GM12878 (cell line): ENCODE measurements at regions not wholly inside any gene's neighbourhood (a gene's known extent, or its start where the extent isn't known, plus 50 kb on each side); places are given as distances from the start of the nearest gene placed in this dataset.
A peak's percentile ranks its signal among the peaks of the same experiment; 100 is the strongest.

Experiments used
- ATAC-seq: fragments of 200-7000 bp; cut with Tn5 transposase; 3 replicates; pipeline ENCODE4 v1.9.1; 2020; ENCODE audit warnings: mild to moderate bottlenecking, moderate library complexity
- BruUV-seq: library from RNA; stranded (reverse); fragments of 400-500 nt; replicated peaks from 2 replicates; lab custom pipeline; 2021; lab: Mats Ljungman, UMichigan
- CTCF ChIA-PET: fragments of 300-600 bp; sonication (Branson Sonifier 250); formaldehyde crosslinking; extraction: SDS; loops from one replicate; lab custom pipeline; 2021; ENCODE audit warnings: inconsistent platforms; lab: Yijun Ruan, JAX
- POLR2A ChIA-PET: fragments of 350-600 bp; formaldehyde crosslinking; extraction: SDS; loops from one replicate; lab custom pipeline; 2021; ENCODE audit warnings: inconsistent platforms; lab: Charles Lee
- RAD21 ChIA-PET: fragments of 300-600 bp; sonication (Branson Sonifier 250); formaldehyde crosslinking; loops from one replicate; lab custom pipeline; 2023; ENCODE audit warnings: antibody characterized with exemption; ENCODE audit not compliant: unreplicated experiment; lab: Charles Lee
- SMC1A ChIA-PET: fragments of 300-600 bp; sonication (Branson Sonifier 250); formaldehyde crosslinking; loops from one replicate; lab custom pipeline; 2023; ENCODE audit not compliant: unreplicated experiment, uncharacterized antibody; lab: Charles Lee
- DNase-seq: peaks from one replicate; pipeline ENCODE4 v3.0.0-alpha.2; 2011; ENCODE audit warnings: low read depth, low spot score
- FAIRE-seq: peaks from 3 replicates; lab custom pipeline; 2011; peaks lifted over from hg19 to GRCh38; lab: Jason Lieb, UNC
- H2AFZ ChIP-seq: 2 replicates; pipeline ENCODE4 v1.6.0; 2011; ENCODE audit warnings: low read depth, low read length, control low read depth; ENCODE audit not compliant: control insufficient read depth
- H3K27ac ChIP-seq: 2 replicates; pipeline ENCODE4 v1.5.1; 2011; ENCODE audit warnings: control low read depth; ENCODE audit not compliant: control insufficient read depth, insufficient read depth
- H3K27me3 ChIP-seq, 2 experiments: replicated peaks in 1 of 2; 2 replicates each; pipeline versions ENCODE4 v1.6.0 to v1.6.1; 2011; ENCODE audit warnings: low read length in 1 of 2; ENCODE audit not compliant: control insufficient read depth in 2 of 2, insufficient read depth in 2 of 2
- H3K36me3 ChIP-seq, 2 experiments: 2 replicates each; pipeline ENCODE4 v1.5.1; 2011; ENCODE audit warnings: low read length in 1 of 2; ENCODE audit not compliant: control insufficient read depth in 2 of 2, insufficient read depth in 2 of 2
- H3K4me1 ChIP-seq: 2 replicates; pipeline ENCODE4 v1.6.1; 2011; ENCODE audit warnings: mild to moderate bottlenecking, low read length, moderate library complexity, mixed read lengths; ENCODE audit not compliant: control insufficient read depth, insufficient read depth
- H3K4me2 ChIP-seq: 2 replicates; pipeline ENCODE4 v1.6.0; 2011; ENCODE audit warnings: control low read depth; ENCODE audit not compliant: control insufficient read depth, insufficient read depth
- H3K4me3 ChIP-seq: fragments of 200-600 bp; sonication (generic); 2 replicates; pipeline ENCODE4 v1.5.1; 2016
- H3K79me2 ChIP-seq: 2 replicates; pipeline ENCODE4 v1.6.0; 2011; ENCODE audit warnings: low read length; ENCODE audit not compliant: control insufficient read depth, insufficient read depth
- H3K9ac ChIP-seq: 2 replicates; pipeline ENCODE4 v1.8.0; 2011; ENCODE audit warnings: low read length, control low read depth, mixed read lengths; ENCODE audit not compliant: control insufficient read depth, insufficient read depth
- H3K9me3 ChIP-seq: replicated peaks from 3 replicates; pipeline ENCODE4 v1.5.1; 2011; ENCODE audit warnings: mild to moderate bottlenecking, low read length; ENCODE audit not compliant: control insufficient read depth, insufficient read depth
- H4K20me1 ChIP-seq: 2 replicates; pipeline ENCODE4 v1.6.0; 2011; ENCODE audit not compliant: control insufficient read depth, insufficient read depth
- BACH1 ChIP-seq: fragments of 450-650 bp; IDR thresholded peaks from 2 replicates; pipeline ENCODE4 v1.6.1; 2017; ENCODE audit warnings: mild to moderate bottlenecking, borderline replicate concordance
- BHLHE40 ChIP-seq, 2 experiments: fragments of 450-650 bp in 1 of 2; IDR thresholded peaks; 2 replicates each; pipeline ENCODE4 v1.6.1; 2011 to 2017; ENCODE audit warnings: low read depth in 2 of 2, borderline replicate concordance in 1 of 2, improper control_type of control experiment in 1 of 2, low read length in 1 of 2, mild to moderate bottlenecking in 1 of 2
- EZH2 ChIP-seq: IDR thresholded peaks from 2 replicates; pipeline ENCODE4 v1.6.1; 2012; ENCODE audit warnings: low read depth, mild to moderate bottlenecking, control low read depth, inconsistent platforms, low read length, borderline replicate concordance; ENCODE audit not compliant: control insufficient read depth
- HDGF ChIP-seq: fragments of 450-650 bp; IDR thresholded peaks from 2 replicates; pipeline ENCODE4 v1.6.1; 2016; ENCODE audit warnings: antibody characterized with exemption
- JUND ChIP-seq: IDR thresholded peaks from 2 replicates; pipeline ENCODE4 v1.6.1; 2012; ENCODE audit warnings: low read depth, mild to moderate bottlenecking, low read length, improper control_type of control experiment, moderate library complexity
- MEF2A ChIP-seq: IDR thresholded peaks from 2 replicates; pipeline ENCODE4 v1.6.1; 2011; ENCODE audit warnings: low read depth, mild to moderate bottlenecking, low read length, moderate library complexity; ENCODE audit not compliant: insufficient read depth
- MYB ChIP-seq: fragments of 150-350 bp; IDR thresholded peaks from 2 replicates; pipeline ENCODE4 v1.6.1; 2014; ENCODE audit warnings: mild to moderate bottlenecking, low read depth, low read length, borderline replicate concordance
- RAD21 ChIP-seq: IDR thresholded peaks from 2 replicates; pipeline ENCODE4 v1.6.1; 2011; ENCODE audit warnings: mild to moderate bottlenecking, low read depth, low read length, moderate library complexity; ENCODE audit not compliant: insufficient read depth
- SMC3 ChIP-seq: IDR thresholded peaks from 2 replicates; pipeline ENCODE4 v1.6.1; 2011; ENCODE audit warnings: low read length, improper control_type of control experiment, borderline replicate concordance
- TCF3 ChIP-seq: IDR thresholded peaks from 2 replicates; pipeline ENCODE4 v1.6.1; 2012; ENCODE audit warnings: low read depth, mild to moderate bottlenecking, low read length, borderline replicate concordance; ENCODE audit not compliant: insufficient read depth
- YY1 ChIP-seq: IDR thresholded peaks from 2 replicates; pipeline ENCODE4 v1.6.1; 2011; ENCODE audit warnings: low read depth, mild to moderate bottlenecking, low read length
- ZNF384 ChIP-seq: IDR thresholded peaks from 2 replicates; pipeline ENCODE4 v1.6.1; 2012; ENCODE audit warnings: low read depth, mild to moderate bottlenecking, low read length, improper control_type of control experiment, borderline replicate concordance
- WGBS: methylation state at CpG from one replicate; pipeline ENCODE4 v1.1.6; 2016; ENCODE audit warnings: low lambda C conversion rate; ENCODE audit not compliant: insufficient replicate concordance, insufficient coverage; ENCODE audit errors: missing lambda C conversion rate; 5-methylcytosine and 5-hydroxymethylcytosine counted together
- in situ Hi-C: fragments of 300-500 bp; cut with MboI; formaldehyde crosslinking; loops from 9 replicates; pipeline ENCODE4 v1.14.3; 2018; ENCODE audit warnings: mixed read lengths
- intact Hi-C: fragments of 100-400 bp; cut with micrococcal nuclease; formaldehyde crosslinking; loops from one replicate; pipeline ENCODE4 v1.14.2; 2022; ENCODE audit not compliant: unreplicated experiment
- TF ChIP-seq, protein P1 (sequence below): IDR thresholded peaks from 2 replicates; pipeline ENCODE4 v1.6.1; 2012; ENCODE audit warnings: mild to moderate bottlenecking, low read depth, low read length
- TF ChIP-seq, protein P2 (sequence below), 3 experiments: IDR thresholded peaks in 2 of 3; conservative IDR thresholded peaks in 1 of 3; 2 replicates each; pipeline ENCODE4 v1.5.1; 2011; ENCODE audit warnings: low read depth in 3 of 3, low read length in 3 of 3, mild to moderate bottlenecking in 3 of 3, control low read depth in 2 of 3, moderate library complexity in 2 of 3, inconsistent platforms in 1 of 3, mixed read lengths in 1 of 3; ENCODE audit not compliant: control insufficient read depth in 2 of 3, insufficient read depth in 1 of 3; ENCODE audit errors: extremely low read depth in 1 of 3

DNA sequence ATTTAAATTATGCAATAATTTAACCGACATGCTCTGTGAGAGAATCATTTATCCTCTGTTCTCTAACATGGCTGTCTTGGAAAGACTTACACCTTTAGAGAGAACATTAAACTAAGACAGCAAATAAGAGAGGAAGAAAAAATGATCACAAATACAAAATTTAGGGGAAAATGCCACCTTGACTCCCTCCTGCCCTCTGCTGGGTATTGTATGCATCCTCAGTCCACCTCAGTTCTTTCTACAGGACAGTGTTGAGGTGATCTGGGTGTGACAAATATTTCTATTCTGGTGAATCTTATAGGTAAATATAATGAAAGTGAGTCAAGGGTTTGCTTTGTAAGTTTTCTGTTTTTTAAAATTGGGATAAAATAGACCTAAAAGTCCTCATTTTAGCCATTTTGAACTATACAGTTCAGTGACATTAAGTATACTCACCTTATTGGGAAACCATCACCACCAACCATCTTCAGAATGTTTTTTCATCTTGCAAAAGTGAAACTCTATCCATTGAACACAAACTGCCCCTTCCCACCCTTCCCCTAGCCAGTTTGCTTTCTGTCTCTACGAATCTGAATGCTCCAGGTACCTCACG is 61.5 kb upstream of the ELMO1 start:
- Histone ChIP-seq H3K27me3 (peaks cover 0 to 4% of the 10 kb centered on the region in 2 experiments; a peak in 2 of 4 replicates), H3K79me2 (no peaks in the 10 kb centered on the region), H3K9me3 (no peaks in the 10 kb centered on the region), H3K27ac (no peak overlapping the region), H3K4me2 (no peak overlapping the region), H2AFZ (no peak overlapping the region), H3K36me3 (no peaks in the 10 kb centered on the region), H3K9ac (no peak overlapping the region), H4K20me1 (no peaks in the 10 kb centered on the region), H3K4me3 (no peak overlapping the region), H3K4me1 (no peaks in the 10 kb centered on the region)
- intact Hi-C loops (loop anchor here (2.0 to 5.0 kb wide), 3 partner anchors 223 to 342 kb away; no protein-coding TSS in a partner anchor), in situ Hi-C loops (no loop called here)
- TF ChIP-seq JUND, result no peak
- no peak for TF ChIP-seq BACH1
- no peak for TF ChIP-seq ZNF384
- no peak for TF ChIP-seq MYB
- TF ChIP-seq, protein P1, sequence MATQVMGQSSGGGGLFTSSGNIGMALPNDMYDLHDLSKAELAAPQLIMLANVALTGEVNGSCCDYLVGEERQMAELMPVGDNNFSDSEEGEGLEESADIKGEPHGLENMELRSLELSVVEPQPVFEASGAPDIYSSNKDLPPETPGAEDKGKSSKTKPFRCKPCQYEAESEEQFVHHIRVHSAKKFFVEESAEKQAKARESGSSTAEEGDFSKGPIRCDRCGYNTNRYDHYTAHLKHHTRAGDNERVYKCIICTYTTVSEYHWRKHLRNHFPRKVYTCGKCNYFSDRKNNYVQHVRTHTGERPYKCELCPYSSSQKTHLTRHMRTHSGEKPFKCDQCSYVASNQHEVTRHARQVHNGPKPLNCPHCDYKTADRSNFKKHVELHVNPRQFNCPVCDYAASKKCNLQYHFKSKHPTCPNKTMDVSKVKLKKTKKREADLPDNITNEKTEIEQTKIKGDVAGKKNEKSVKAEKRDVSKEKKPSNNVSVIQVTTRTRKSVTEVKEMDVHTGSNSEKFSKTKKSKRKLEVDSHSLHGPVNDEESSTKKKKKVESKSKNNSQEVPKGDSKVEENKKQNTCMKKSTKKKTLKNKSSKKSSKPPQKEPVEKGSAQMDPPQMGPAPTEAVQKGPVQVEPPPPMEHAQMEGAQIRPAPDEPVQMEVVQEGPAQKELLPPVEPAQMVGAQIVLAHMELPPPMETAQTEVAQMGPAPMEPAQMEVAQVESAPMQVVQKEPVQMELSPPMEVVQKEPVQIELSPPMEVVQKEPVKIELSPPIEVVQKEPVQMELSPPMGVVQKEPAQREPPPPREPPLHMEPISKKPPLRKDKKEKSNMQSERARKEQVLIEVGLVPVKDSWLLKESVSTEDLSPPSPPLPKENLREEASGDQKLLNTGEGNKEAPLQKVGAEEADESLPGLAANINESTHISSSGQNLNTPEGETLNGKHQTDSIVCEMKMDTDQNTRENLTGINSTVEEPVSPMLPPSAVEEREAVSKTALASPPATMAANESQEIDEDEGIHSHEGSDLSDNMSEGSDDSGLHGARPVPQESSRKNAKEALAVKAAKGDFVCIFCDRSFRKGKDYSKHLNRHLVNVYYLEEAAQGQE, result no peak
- no peak for TF ChIP-seq TCF3
- TF ChIP-seq, protein P2, sequence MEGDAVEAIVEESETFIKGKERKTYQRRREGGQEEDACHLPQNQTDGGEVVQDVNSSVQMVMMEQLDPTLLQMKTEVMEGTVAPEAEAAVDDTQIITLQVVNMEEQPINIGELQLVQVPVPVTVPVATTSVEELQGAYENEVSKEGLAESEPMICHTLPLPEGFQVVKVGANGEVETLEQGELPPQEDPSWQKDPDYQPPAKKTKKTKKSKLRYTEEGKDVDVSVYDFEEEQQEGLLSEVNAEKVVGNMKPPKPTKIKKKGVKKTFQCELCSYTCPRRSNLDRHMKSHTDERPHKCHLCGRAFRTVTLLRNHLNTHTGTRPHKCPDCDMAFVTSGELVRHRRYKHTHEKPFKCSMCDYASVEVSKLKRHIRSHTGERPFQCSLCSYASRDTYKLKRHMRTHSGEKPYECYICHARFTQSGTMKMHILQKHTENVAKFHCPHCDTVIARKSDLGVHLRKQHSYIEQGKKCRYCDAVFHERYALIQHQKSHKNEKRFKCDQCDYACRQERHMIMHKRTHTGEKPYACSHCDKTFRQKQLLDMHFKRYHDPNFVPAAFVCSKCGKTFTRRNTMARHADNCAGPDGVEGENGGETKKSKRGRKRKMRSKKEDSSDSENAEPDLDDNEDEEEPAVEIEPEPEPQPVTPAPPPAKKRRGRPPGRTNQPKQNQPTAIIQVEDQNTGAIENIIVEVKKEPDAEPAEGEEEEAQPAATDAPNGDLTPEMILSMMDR (IDR thresholded peaks at IDR 0.05 in 2 of 3, conservative IDR thresholded peaks at IDR 0.05 in 1 of 3; ENCODE audit: control insufficient read depth in 2 of 3, extremely low read depth in 1 of 3, insufficient read depth in 1 of 3, low read depth in 3 of 3, low read length in 3 of 3), result peak; percentile 59 to 77 (median 76)
- TF ChIP-seq BHLHE40 (IDR thresholded peaks at IDR 0.05; ENCODE audit: borderline replicate concordance in 1 of 2, low read depth in 2 of 2, low read length in 1 of 2), result no peak
- TF ChIP-seq SMC3, result peak; percentile 74
- TF ChIP-seq MEF2A, result no peak
- TF ChIP-seq RAD21, result peak; percentile 71
- no peak for TF ChIP-seq HDGF
- no peak for TF ChIP-seq YY1
- no peak for TF ChIP-seq EZH2
- BruUV-seq, result no TSS peak
- RAD21 ChIA-PET, result interaction anchor here (1.0 kb wide), 1 partner anchor 15 kb away, joined by 3 read pairs; no protein-coding TSS in a partner anchor
- no peak for DNase-seq
- peak; percentile 92 for FAIRE-seq
- 63% methylated on average over 3 of the region's 3 CpGs for WGBS
- CTCF ChIA-PET, result interaction anchor here (0.6 to 7.2 kb wide), 11 partner anchors 9 to 524 kb away, joined by 3 to 77 read pairs (median 3); no protein-coding TSS in a partner anchor
- peak; percentile 80 for ATAC-seq
- POLR2A ChIA-PET, result no interaction called here
- SMC1A ChIA-PET, result interaction anchor here (0.9 to 3.3 kb wide), 6 partner anchors 14 to 324 kb away, joined by 3 to 10 read pairs (median 4); no protein-coding TSS in a partner anchor
